ENCODE measurements at regions not wholly inside any gene's neighbourhood (a gene's known extent, or its start where the extent isn't known, plus 50 kb on each side); places are given as distances from the start of the nearest gene placed in this dataset.

DNA sequence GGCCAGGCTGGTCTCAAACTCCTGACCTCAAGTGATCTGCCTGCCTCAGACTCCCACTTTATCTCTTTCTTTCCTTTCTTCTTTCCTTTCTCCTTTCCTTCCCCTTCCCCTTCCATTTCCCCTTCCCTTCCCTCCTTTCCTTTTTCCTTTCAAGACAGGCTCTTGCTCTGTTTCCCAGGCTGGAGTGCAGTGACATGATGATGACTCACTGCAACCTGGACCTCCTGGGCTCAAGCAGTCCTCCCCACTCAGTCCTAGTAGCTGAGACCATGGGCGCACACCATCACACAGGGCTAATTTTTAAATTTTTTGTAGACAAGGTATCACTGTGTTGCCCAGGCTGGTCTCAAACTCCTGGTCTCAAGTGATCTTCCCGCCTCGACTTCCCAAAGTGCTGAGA lies 377.6 kb upstream of the ZFP64 start:
- H3K36me3 ChIP-seq (ENCODE audit: control insufficient read depth in 1 of 2, insufficient read depth in 2 of 2, low read length in 2 of 2): no peaks in the 10 kb centered on the region
- DNase-seq (ENCODE audit: low read depth, low spot score) (no peak), ATAC-seq (no peak)
- ChIA-PET POLR2A (no interaction called here), RAD21 (ENCODE audit: low non-redundant PET in 1 of 2, low total read pairs in 2 of 2, uncharacterized antibody in 2 of 2, unreplicated experiment in 2 of 2) (no interaction called here), CTCF (no interaction called here)
- no TSS peak for BruUV-seq (replicated peaks)
- H3K9ac ChIP-seq (ENCODE audit: low read length): no peak overlapping the region
- no peak overlapping the region for H3K4me2 ChIP-seq (ENCODE audit: low read length)
- no peak overlapping the region for H3K27ac ChIP-seq (ENCODE audit: low read depth, low read length)
- no peaks in the 10 kb centered on the region for H3K9me2 ChIP-seq (ENCODE audit: insufficient read depth)
- no peak for TF ChIP-seq EZH2 (IDR thresholded peaks at IDR 0.05)
- TF ChIP-seq RAD21 (IDR thresholded peaks at IDR 0.05; ENCODE audit: low read depth): no peak
- TF ChIP-seq POLR2AphosphoS5 (IDR thresholded peaks at IDR 0.05; ENCODE audit: low read depth, low read length): no peak
- no peak for TF ChIP-seq EZH2phosphoT487 (IDR thresholded peaks at IDR 0.05; ENCODE audit: borderline replicate concordance)
- no peak for TF ChIP-seq ZFX (IDR thresholded peaks at IDR 0.05)
- TF ChIP-seq, protein P1, sequence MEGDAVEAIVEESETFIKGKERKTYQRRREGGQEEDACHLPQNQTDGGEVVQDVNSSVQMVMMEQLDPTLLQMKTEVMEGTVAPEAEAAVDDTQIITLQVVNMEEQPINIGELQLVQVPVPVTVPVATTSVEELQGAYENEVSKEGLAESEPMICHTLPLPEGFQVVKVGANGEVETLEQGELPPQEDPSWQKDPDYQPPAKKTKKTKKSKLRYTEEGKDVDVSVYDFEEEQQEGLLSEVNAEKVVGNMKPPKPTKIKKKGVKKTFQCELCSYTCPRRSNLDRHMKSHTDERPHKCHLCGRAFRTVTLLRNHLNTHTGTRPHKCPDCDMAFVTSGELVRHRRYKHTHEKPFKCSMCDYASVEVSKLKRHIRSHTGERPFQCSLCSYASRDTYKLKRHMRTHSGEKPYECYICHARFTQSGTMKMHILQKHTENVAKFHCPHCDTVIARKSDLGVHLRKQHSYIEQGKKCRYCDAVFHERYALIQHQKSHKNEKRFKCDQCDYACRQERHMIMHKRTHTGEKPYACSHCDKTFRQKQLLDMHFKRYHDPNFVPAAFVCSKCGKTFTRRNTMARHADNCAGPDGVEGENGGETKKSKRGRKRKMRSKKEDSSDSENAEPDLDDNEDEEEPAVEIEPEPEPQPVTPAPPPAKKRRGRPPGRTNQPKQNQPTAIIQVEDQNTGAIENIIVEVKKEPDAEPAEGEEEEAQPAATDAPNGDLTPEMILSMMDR (IDR thresholded peaks at IDR 0.05 in 2 of 3, conservative IDR thresholded peaks at IDR 0.05 in 1 of 3; ENCODE audit: borderline replicate concordance in 1 of 3, insufficient read depth in 1 of 3, low read depth in 2 of 3, low read length in 2 of 3): no peak
- no peak for TF ChIP-seq EGR1 (IDR thresholded peaks at IDR 0.05; ENCODE audit: low read depth)
- no peak for TF ChIP-seq POLR2A (IDR thresholded peaks at IDR 0.05; ENCODE audit: borderline replicate concordance, extremely low read depth, insufficient read depth, insufficient read length)
- TF ChIP-seq SP1 (IDR thresholded peaks at IDR 0.05; ENCODE audit: low read depth): no peak
- TF ChIP-seq SIN3A (IDR thresholded peaks at IDR 0.05; ENCODE audit: low read depth): no peak
- TF ChIP-seq, protein P2, sequence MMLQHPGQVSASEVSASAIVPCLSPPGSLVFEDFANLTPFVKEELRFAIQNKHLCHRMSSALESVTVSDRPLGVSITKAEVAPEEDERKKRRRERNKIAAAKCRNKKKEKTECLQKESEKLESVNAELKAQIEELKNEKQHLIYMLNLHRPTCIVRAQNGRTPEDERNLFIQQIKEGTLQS (IDR thresholded peaks at IDR 0.05): no peak
- no peak for TF ChIP-seq ELF1 (IDR thresholded peaks at IDR 0.05; ENCODE audit: borderline replicate concordance, low read depth)
- TF ChIP-seq JUND (IDR thresholded peaks at IDR 0.05): no peak
- TF ChIP-seq CBX3 (IDR thresholded peaks at IDR 0.05; ENCODE audit: low read depth): no peak
- TF ChIP-seq CEBPB (IDR thresholded peaks at IDR 0.05; ENCODE audit: low read depth): no peak
- TF ChIP-seq YY1 (IDR thresholded peaks at IDR 0.05; ENCODE audit: extremely low read depth, insufficient replicate concordance, low read depth, low read length): no peak
- TF ChIP-seq FOSL1 (IDR thresholded peaks at IDR 0.05; ENCODE audit: low read depth): no peak
- no peak for TF ChIP-seq SRF (IDR thresholded peaks at IDR 0.05; ENCODE audit: low read depth)
- no peak for TF ChIP-seq ZNF274 (IDR thresholded peaks at IDR 0.05; ENCODE audit: low read depth, low read length)
- peaks cover 0 to 10% of the 10 kb centered on the region in 2 experiments; a peak in 2 of 4 replicates for H3K9me3 ChIP-seq (ENCODE audit: control insufficient read depth in 1 of 2, insufficient read depth in 1 of 2, low read depth in 1 of 2, low read length in 2 of 2)
- H3K27me3 ChIP-seq (ENCODE audit: insufficient read depth, low read length): no peaks in the 10 kb centered on the region
- H3K79me2 ChIP-seq (ENCODE audit: insufficient read depth, low read length): no peaks in the 10 kb centered on the region
- no peaks in the 10 kb centered on the region for H3K4me1 ChIP-seq (ENCODE audit: control insufficient read depth in 1 of 2, insufficient read depth in 2 of 2, low read length in 2 of 2)
- intact Hi-C loops (cut with micrococcal nuclease): no loop called here
- no peaks in the 10 kb centered on the region for H4K20me1 ChIP-seq (ENCODE audit: insufficient read depth)
- no peak overlapping the region for H2AFZ ChIP-seq (ENCODE audit: low read depth, low read length, poor library complexity, severe bottlenecking)
- no peak overlapping the region for H3K4me3 ChIP-seq (replicated peaks in 1 of 2; ENCODE audit: low read depth in 1 of 2, low read length in 2 of 2)

Data from HCT116 (cell line).